ENCODE measurements at regions not wholly inside any gene's neighbourhood (a gene's known extent, or its start where the extent isn't known, plus 50 kb on each side); places are given as distances from the start of the nearest gene placed in this dataset.

- no peak for TF ChIP-seq CTCF (IDR thresholded peaks at IDR 0.05)
- no peak for TF ChIP-seq POLR2A (IDR thresholded peaks at IDR 0.05)
Measured at GRCh38 chr9:32306006-32306405, 78.4 kb upstream of the ACO1 start.
